PC-9 (cell line): ENCODE measurements at regions not wholly inside any gene's neighbourhood (a gene's known extent, or its start where the extent isn't known, plus 50 kb on each side); places are given as distances from the start of the nearest gene placed in this dataset.

Source experiments
- BruUV-seq: library from RNA; stranded (reverse); fragments of 400-500 nt; replicated peaks from 2 replicates; lab custom pipeline; 2021; lab: Mats Ljungman, UMichigan
- CTCF ChIA-PET: fragments of 300-600 bp; sonication (Branson Sonifier 250); formaldehyde crosslinking; loops from one replicate; lab custom pipeline; 2022; ENCODE audit warnings: antibody characterized with exemption; lab: Charles Lee
- POLR2A ChIA-PET: fragments of 300-600 bp; sonication (Branson Sonifier 250); formaldehyde crosslinking; loops from one replicate; lab custom pipeline; 2022; ENCODE audit warnings: antibody characterized with exemption; ENCODE audit not compliant: unreplicated experiment; lab: Charles Lee
- DNase-seq, 2 experiments: peaks; one replicate each; pipeline versions ENCODE4 v3.0.0 to v3.0.0-alpha.2; 2015 to 2022; ENCODE audit warnings: mixed read lengths in 1 of 2
- H2AFZ ChIP-seq: fragments of 200-600 bp; sonication (generic); 2 replicates; pipeline ENCODE4 v1.8.1; 2017; ENCODE audit warnings: antibody characterized with exemption
- H3F3A ChIP-seq: fragments of 200-600 bp; sonication (generic); 2 replicates; pipeline ENCODE4 v1.8.1; 2017; ENCODE audit warnings: antibody characterized with exemption, mild to moderate bottlenecking, low read depth; ENCODE audit not compliant: insufficient read depth
- H3K27ac ChIP-seq: fragments of 200-600 bp; sonication (generic); 2 replicates; pipeline ENCODE4 v1.6.1; 2016; ENCODE audit warnings: mixed run types
- H3K27me3 ChIP-seq: fragments of 200-600 bp; sonication (generic); 2 replicates; pipeline ENCODE4 v1.6.1; 2016; ENCODE audit warnings: low read depth, mixed run types; ENCODE audit not compliant: insufficient read depth
- H3K36me3 ChIP-seq: fragments of 200-600 bp; sonication (generic); 2 replicates; pipeline ENCODE4 v1.6.1; 2016; ENCODE audit warnings: low read depth, mixed run types
- H3K4me1 ChIP-seq: fragments of 200-600 bp; sonication (generic); replicated peaks from 2 replicates; pipeline ENCODE4 v1.6.1; 2016; ENCODE audit warnings: mixed run types; ENCODE audit not compliant: insufficient read depth
- H3K4me2 ChIP-seq: fragments of 200-600 bp; sonication (generic); 2 replicates; pipeline ENCODE4 v1.6.1; 2017; ENCODE audit warnings: mixed run types
- H3K4me3 ChIP-seq: fragments of 200-600 bp; sonication (generic); 2 replicates; pipeline ENCODE4 v1.6.1; 2016; ENCODE audit warnings: mixed run types
- H3K79me2 ChIP-seq: fragments of 200-600 bp; sonication (generic); 2 replicates; pipeline ENCODE4 v1.6.1; 2017; ENCODE audit warnings: low read depth, mixed run types
- H3K9me2 ChIP-seq: fragments of 200-600 bp; sonication (generic); 2 replicates; pipeline ENCODE4 v1.8.1; 2017; ENCODE audit warnings: mild to moderate bottlenecking; ENCODE audit not compliant: insufficient read depth
- H3K9me3 ChIP-seq: fragments of 200-600 bp; sonication (generic); 2 replicates; pipeline ENCODE4 v1.8.1; 2016; ENCODE audit warnings: low read depth; ENCODE audit not compliant: insufficient read depth
- H4K20me1 ChIP-seq: fragments of 200-600 bp; sonication (generic); 2 replicates; pipeline ENCODE4 v1.8.1; 2017; ENCODE audit not compliant: insufficient read depth
- CTCF ChIP-seq: fragments of 200-600 bp; sonication (generic); conservative IDR thresholded peaks from 2 replicates; pipeline ENCODE4 v1.6.1; 2017; ENCODE audit warnings: mixed run types, antibody characterized with exemption, mild to moderate bottlenecking, moderate library complexity
- EZH2 ChIP-seq: fragments of 200-600 bp; sonication (generic); IDR thresholded peaks from 2 replicates; pipeline ENCODE4 v1.8.0; 2017; ENCODE audit warnings: antibody characterized with exemption, low read depth
- intact Hi-C: fragments of 100-400 bp; cut with micrococcal nuclease; formaldehyde crosslinking; loops from one replicate; pipeline ENCODE4 v1.10.0; 2022; ENCODE audit not compliant: unreplicated experiment

DNA sequence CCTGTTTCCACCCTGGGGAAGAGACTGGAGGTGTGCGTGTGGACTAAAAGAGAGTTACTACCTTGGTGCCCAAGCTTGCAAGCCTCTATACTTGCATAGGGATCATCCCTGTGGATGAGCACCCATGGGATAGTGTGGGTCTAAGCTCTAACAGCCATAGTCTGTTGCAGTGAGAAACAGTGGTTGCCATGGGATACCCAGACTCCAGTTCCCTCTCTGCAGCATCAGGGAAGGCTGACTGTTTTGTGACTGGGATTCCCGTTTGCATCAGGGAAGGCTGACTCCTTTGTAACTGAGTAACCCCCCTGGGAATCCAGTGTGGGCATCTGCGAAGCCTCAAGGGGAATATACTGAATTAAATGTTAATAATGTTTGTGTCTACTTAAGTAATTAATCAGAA lies 196.1 kb downstream of the ZNF621 start:
- POLR2A ChIA-PET, result no interaction called here

DNA sequence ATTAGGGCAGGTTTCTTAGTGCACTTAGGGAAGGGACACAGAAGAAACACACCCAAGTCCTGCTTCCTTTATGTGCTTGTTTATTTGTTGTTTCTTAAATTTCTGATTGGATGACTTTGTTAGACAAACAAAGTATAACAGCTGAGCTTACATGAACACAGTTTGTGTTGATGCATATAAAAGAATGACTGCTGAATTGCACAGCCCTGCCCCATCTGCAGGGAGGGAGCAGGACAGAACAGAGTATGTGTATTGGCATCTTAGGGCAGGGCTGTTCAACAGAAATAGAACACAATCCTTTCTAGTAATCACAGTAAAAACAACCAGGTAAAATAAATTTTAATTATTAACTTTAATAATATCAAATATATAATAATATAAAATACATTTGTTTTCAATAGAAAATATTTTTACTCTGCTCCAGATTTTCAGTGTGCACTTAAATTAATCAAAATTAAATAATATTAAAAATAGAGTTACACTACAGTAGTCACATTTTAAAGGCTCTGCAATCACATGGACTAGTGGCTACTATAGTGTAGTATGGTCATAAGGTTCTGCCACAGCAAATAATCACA lies 198.4 kb downstream of the ZNF621 start:
- no peaks in the 10 kb centered on the region for H3K36me3 ChIP-seq
- no peaks in the 10 kb centered on the region for H4K20me1 ChIP-seq
- H3K4me3 ChIP-seq, result no peak overlapping the region
- no peaks in the 10 kb centered on the region for H3K79me2 ChIP-seq
- no TSS peak for BruUV-seq
- ChIA-PET CTCF (no interaction called here), POLR2A (no interaction called here)
- H3K27ac ChIP-seq, result no peak overlapping the region
- H3K9me3 ChIP-seq, result no peaks in the 10 kb centered on the region
- H2AFZ ChIP-seq, result no peak overlapping the region
- intact Hi-C loops, result loop anchor here (10.0 kb wide), 1 partner anchor 138 kb away; no protein-coding TSS in a partner anchor
- H3K4me1 ChIP-seq, result no peaks in the 10 kb centered on the region; the same call in 1 of the 2 replicates
- no peaks in the 10 kb centered on the region for H3K27me3 ChIP-seq
- H3K9me2 ChIP-seq, result no peaks in the 10 kb centered on the region
- DNase-seq, result no peak
- no peak overlapping the region for H3K4me2 ChIP-seq
- TF ChIP-seq EZH2 (no peak), CTCF (no peak)
- no peaks in the 10 kb centered on the region for H3F3A ChIP-seq

More for the DNA sequence above, 196.1 kb downstream of the ZNF621 start:
- Histone ChIP-seq H3K4me1 (no peaks in the 10 kb centered on the region; the same call in 1 of the 2 replicates), H3K9me2 (no peaks in the 10 kb centered on the region), H3K27me3 (no peaks in the 10 kb centered on the region), H3K4me2 (no peak overlapping the region), H3K9me3 (no peaks in the 10 kb centered on the region), H3K27ac (no peak overlapping the region), H2AFZ (no peak overlapping the region), H3K79me2 (no peaks in the 10 kb centered on the region), H3K36me3 (no peaks in the 10 kb centered on the region), H4K20me1 (no peaks in the 10 kb centered on the region), H3F3A (no peaks in the 10 kb centered on the region), H3K4me3 (no peak overlapping the region)
- CTCF ChIA-PET, result no interaction called here
- intact Hi-C loops, result loop anchor here (1.0 to 10.0 kb wide), 4 partner anchors 136 to 1160 kb away; partner anchors contain the start of gene CTNNB1
- no peak for DNase-seq
- no peak for TF ChIP-seq CTCF
- no peak for TF ChIP-seq EZH2
- BruUV-seq, result no TSS peak

GRCh38 chr3:40725031-40725430 lies 200.3 kb downstream of the ZNF621 start:
- DNase-seq, result no peak
- Histone ChIP-seq H3K4me1 (no peaks in the 10 kb centered on the region; the same call in 1 of the 2 replicates), H3K4me3 (no peak overlapping the region), H3K9me3 (no peaks in the 10 kb centered on the region), H3K79me2 (no peaks in the 10 kb centered on the region), H4K20me1 (no peaks in the 10 kb centered on the region), H3K36me3 (no peaks in the 10 kb centered on the region), H3F3A (no peaks in the 10 kb centered on the region), H3K9me2 (no peaks in the 10 kb centered on the region), H3K4me2 (no peak overlapping the region), H3K27me3 (no peaks in the 10 kb centered on the region), H3K27ac (no peak overlapping the region), H2AFZ (no peak overlapping the region)
- BruUV-seq, result no TSS peak
- intact Hi-C loops, result loop anchor here (10.0 kb wide), 1 partner anchor 140 kb away; no protein-coding TSS in a partner anchor
- CTCF ChIA-PET, result no interaction called here
- POLR2A ChIA-PET, result no interaction called here
- TF ChIP-seq EZH2 (no peak), CTCF (no peak)
